Skeletal muscle tissue (tissue), 3 donors: ENCODE measurements at regions not wholly inside any gene's neighbourhood (a gene's known extent, or its start where the extent isn't known, plus 50 kb on each side); places are given as distances from the start of the nearest gene placed in this dataset.

Experiments used
- H3K27ac ChIP-seq: one replicate; pipeline ENCODE4 v1.7.0; 2013; ENCODE audit warnings: mild to moderate bottlenecking, low read depth, low read length, inconsistent platforms
- H3K27me3 ChIP-seq, 3 donors: one replicate each; pipeline ENCODE4 v1.7.0; 2013; ENCODE audit warnings: low read length in 3 of 3; ENCODE audit not compliant: control insufficient read depth in 3 of 3, insufficient read depth in 3 of 3
- H3K36me3 ChIP-seq, 3 donors: one replicate each; pipeline ENCODE4 v1.7.0; 2013; ENCODE audit warnings: low read length in 3 of 3; ENCODE audit not compliant: control insufficient read depth in 3 of 3, insufficient read depth in 3 of 3
- H3K4me1 ChIP-seq, 3 donors: one replicate each; pipeline ENCODE4 v1.7.0; 2013; ENCODE audit warnings: low read length in 3 of 3, mild to moderate bottlenecking in 3 of 3; ENCODE audit not compliant: control insufficient read depth in 3 of 3, insufficient read depth in 3 of 3
- H3K4me3 ChIP-seq, 3 donors: one replicate each; pipeline ENCODE4 v1.7.0; 2013; ENCODE audit warnings: low read length in 3 of 3
- H3K9ac ChIP-seq, 3 donors: one replicate each; pipeline ENCODE4 v1.7.0; 2013; ENCODE audit warnings: low read length in 3 of 3, mild to moderate bottlenecking in 3 of 3, moderate library complexity in 2 of 3, low read depth in 1 of 3
- H3K9me3 ChIP-seq, 3 donors: one replicate each; pipeline ENCODE4 v1.7.0; 2013; ENCODE audit warnings: low read length in 3 of 3; ENCODE audit not compliant: control insufficient read depth in 3 of 3
- donor health status: Osteomylitis.

- Histone ChIP-seq H3K27me3 (no peaks in the 10 kb centered on the region), H3K9me3 (no peaks in the 10 kb centered on the region), H3K4me3 (no peak overlapping the region), H3K4me1 (peaks cover 0 to 2% (median 0%) of the 10 kb centered on the region in 3 donors), H3K36me3 (no peaks in the 10 kb centered on the region), H3K27ac (no peak overlapping the region), H3K9ac (no peak overlapping the region)
Observed at GRCh38 chr3:156620901-156621300, 53.5 kb upstream of the TIPARP start.

DNA sequence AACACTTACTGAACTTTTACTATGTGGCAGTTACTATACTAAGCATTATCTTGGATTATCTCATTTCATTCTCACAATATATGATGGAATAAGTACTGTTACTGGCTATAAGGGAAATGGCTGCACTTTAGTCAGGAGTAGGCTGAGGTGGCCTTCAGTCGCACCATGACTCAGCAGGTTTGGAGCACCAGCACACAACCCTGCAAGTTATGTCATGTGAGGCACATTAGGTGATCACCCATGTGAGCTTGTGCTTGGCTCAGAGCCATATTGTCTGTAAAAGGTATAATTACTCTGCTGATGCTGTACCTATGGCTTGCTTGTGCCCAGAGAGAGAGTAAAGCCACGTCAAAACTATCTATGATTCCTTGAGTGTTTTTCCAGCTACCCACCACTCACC is 54.1 kb upstream of the TIPARP start:
- Histone ChIP-seq H3K27ac (no peak overlapping the region), H3K9ac (no peak overlapping the region), H3K4me3 (no peak overlapping the region), H3K36me3 (no peaks in the 10 kb centered on the region), H3K9me3 (no peaks in the 10 kb centered on the region), H3K27me3 (no peaks in the 10 kb centered on the region), H3K4me1 (no peaks in the 10 kb centered on the region)

DNA sequence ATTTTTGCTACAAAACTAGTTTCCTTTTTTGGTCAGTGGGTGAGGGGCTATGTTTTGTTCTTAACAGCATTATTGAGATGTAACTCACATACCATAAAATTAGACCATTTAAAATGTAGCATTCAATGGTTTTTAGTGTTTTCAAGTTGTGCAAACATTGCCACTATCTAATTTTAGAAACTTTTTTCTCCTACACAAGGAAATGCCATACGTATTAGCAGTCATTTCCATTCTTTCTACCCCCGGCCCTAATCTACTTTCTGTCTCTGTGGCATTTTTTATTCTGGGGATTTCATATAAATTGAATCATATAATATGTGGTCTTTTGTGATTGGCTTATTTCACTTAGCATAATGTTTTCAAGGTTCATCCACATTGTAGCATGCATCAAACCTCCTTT is 55.0 kb upstream of the TIPARP start:
- Histone ChIP-seq H3K27ac (no peak overlapping the region), H3K36me3 (no peaks in the 10 kb centered on the region), H3K9ac (no peak overlapping the region), H3K27me3 (no peaks in the 10 kb centered on the region), H3K4me3 (no peak overlapping the region), H3K9me3 (no peaks in the 10 kb centered on the region), H3K4me1 (no peaks in the 10 kb centered on the region)

DNA sequence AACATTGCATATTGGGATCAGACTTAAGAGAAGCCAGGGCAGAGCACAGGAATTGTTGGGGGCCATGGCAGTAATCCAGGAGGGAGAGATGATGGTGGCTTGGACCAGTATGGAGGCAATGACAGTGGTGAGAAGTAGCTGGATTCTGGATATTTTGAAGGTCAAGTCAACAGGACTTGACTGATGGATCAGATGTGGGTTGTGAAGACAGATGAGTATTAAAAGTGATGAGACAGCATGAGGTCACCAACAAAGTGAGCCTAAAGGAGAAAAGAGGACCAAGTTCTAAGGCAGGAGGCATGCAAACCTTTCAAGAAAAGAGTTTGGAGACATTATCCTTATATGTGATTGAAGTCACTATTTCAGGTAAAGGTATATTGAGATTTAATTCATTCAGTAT is 56.6 kb upstream of the TIPARP start:
- Histone ChIP-seq H3K4me3 (no peak overlapping the region), H3K36me3 (no peaks in the 10 kb centered on the region), H3K4me1 (no peaks in the 10 kb centered on the region), H3K27ac (no peak overlapping the region), H3K27me3 (no peaks in the 10 kb centered on the region), H3K9ac (no peak overlapping the region), H3K9me3 (no peaks in the 10 kb centered on the region)

DNA sequence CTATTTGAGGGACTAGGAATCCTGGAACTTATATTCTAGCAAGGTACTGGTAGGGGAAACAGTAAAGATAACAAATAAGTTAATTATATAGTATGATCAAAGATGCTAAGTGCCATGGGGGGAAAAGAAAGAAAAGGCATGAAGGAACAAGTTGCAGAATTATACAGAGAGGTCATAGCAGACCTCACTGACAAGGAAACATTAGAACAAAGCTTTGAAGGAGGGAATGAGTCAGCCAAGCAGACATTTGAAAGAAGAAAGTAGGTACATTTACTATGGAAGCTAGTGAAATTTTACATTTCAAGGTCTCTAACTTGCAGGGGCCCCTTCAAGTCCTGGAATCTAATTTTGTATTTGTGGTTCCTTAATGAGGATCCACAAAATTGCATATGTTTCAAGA is 57.2 kb upstream of the TIPARP start:
- H3K27ac ChIP-seq, result no peak overlapping the region
- H3K4me1 ChIP-seq, result no peaks in the 10 kb centered on the region
- H3K36me3 ChIP-seq, result no peaks in the 10 kb centered on the region
- H3K9me3 ChIP-seq, result no peaks in the 10 kb centered on the region
- no peaks in the 10 kb centered on the region for H3K27me3 ChIP-seq
- no peak overlapping the region for H3K4me3 ChIP-seq
- H3K9ac ChIP-seq, result no peak overlapping the region

GRCh38 chr3:156615592-156616173 is 58.7 kb upstream of the TIPARP start:
- Histone ChIP-seq H3K4me3 (no peak overlapping the region), H3K9ac (no peak overlapping the region), H3K27ac (no peak overlapping the region)

GRCh38 chr3:156614642-156615511 is 59.5 kb upstream of the TIPARP start:
- Histone ChIP-seq H3K4me1 (no peaks in the 10 kb centered on the region), H3K27me3 (no peaks in the 10 kb centered on the region), H3K9ac (no peak overlapping the region), H3K36me3 (no peaks in the 10 kb centered on the region), H3K4me3 (no peak overlapping the region), H3K9me3 (no peaks in the 10 kb centered on the region), H3K27ac (no peak overlapping the region)

More at GRCh38 chr3:156615592-156616173, 58.7 kb upstream of the TIPARP start:
- Histone ChIP-seq H3K9me3 (no peaks in the 10 kb centered on the region), H3K4me1 (no peaks in the 10 kb centered on the region), H3K36me3 (no peaks in the 10 kb centered on the region), H3K27me3 (no peaks in the 10 kb centered on the region)

- H3K4me3 ChIP-seq, result no peak overlapping the region
- no peaks in the 10 kb centered on the region for H3K27me3 ChIP-seq
- H3K4me1 ChIP-seq, result no peaks in the 10 kb centered on the region
- no peak overlapping the region for H3K9ac ChIP-seq
- no peak overlapping the region for H3K27ac ChIP-seq
- H3K9me3 ChIP-seq, result no peaks in the 10 kb centered on the region
- no peaks in the 10 kb centered on the region for H3K36me3 ChIP-seq
Observed at GRCh38 chr3:156612903-156613302, 58.0 kb upstream of the SSR3 start.

DNA sequence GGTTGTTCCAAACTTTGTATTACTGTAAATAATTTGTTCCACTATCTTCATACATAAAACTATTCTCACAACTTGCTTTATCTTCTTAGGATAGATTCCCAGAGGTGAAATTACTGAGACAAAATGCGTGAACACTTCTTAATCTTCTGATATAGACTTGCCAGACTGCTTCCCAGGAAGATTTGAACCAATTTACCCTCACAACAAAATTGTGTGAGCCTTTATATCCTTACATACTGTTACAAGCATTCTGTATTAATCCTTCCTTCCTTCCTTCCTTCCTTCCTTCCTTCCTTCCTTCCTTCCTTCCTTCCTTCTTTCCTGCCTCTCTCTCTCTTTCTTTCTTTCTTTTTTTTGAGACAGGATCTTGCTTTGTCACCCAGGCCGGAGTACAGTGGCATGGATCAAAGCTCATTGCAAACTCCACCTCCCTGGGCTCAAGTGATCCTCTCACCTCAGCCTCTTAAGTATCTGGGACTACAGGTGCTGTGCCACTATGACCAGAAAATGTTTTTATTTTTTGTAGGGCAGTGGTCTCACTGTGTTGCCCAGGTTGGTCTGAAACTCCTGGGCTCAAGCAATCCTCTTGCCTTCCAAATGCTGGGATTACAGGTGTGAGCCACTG is 57.1 kb upstream of the SSR3 start:
- H3K9ac ChIP-seq, result no peak overlapping the region
- no peaks in the 10 kb centered on the region for H3K4me1 ChIP-seq
- no peaks in the 10 kb centered on the region for H3K9me3 ChIP-seq
- H3K36me3 ChIP-seq, result no peaks in the 10 kb centered on the region
- H3K4me3 ChIP-seq, result no peak overlapping the region
- no peaks in the 10 kb centered on the region for H3K27me3 ChIP-seq
- H3K27ac ChIP-seq, result no peak overlapping the region

- no peaks in the 10 kb centered on the region for H3K27me3 ChIP-seq
- H3K4me3 ChIP-seq, result no peak overlapping the region
- no peaks in the 10 kb centered on the region for H3K9me3 ChIP-seq
- H3K36me3 ChIP-seq, result no peaks in the 10 kb centered on the region
- H3K9ac ChIP-seq, result no peak overlapping the region
- H3K4me1 ChIP-seq, result peaks cover 4 to 7% (median 6%) of the 10 kb centered on the region in 3 donors
- H3K27ac ChIP-seq, result no peak overlapping the region
Observed at GRCh38 chr3:156610154-156610553, 55.2 kb upstream of the SSR3 start.
